ENCODE measurements at regions not wholly inside any gene's neighbourhood (a gene's known extent, or its start where the extent isn't known, plus 50 kb on each side); places are given as distances from the start of the nearest gene placed in this dataset.
A peak's percentile ranks its signal among the peaks of the same experiment; 100 is the strongest.

DNA sequence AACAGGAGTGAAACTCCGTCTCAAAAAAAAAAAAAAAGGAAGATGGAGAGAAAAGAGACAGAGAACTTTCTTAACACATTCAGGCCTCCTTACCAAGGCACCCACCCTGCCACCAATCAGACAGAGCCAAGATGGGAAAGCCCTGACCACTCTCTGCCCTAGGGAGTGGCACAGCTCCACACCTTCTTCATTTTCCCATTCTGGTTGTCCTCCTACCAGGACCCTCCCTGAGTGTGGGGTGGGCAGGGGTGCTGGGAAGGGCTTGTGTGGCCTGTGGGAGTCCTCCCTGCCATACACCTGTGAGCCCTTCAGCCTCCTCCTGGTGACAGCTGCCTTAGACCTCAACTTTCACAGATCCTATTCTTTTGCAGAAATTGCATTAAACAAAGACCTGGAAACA lies 513.6 kb downstream of the BCL11B start:
- 43 to 100% methylated on average over 1 of the region's 1 CpG for WGBS, 2 donors
- H3K9me3 ChIP-seq (ENCODE audit: control insufficient read depth in 4 of 4, insufficient read depth in 3 of 4, low read length in 3 of 4), result peaks cover 0 to 9% (median 2%) of the 10 kb centered on the region in 4 donors
- H3K27me3 ChIP-seq (ENCODE audit: control insufficient read depth in 3 of 3, insufficient read depth in 3 of 3, low read length in 2 of 3), result no peaks in the 10 kb centered on the region
- H3K9ac ChIP-seq (ENCODE audit: insufficient read depth in 1 of 2, low read length in 2 of 2), result no peak overlapping the region
- H3K36me3 ChIP-seq (ENCODE audit: control insufficient read depth in 4 of 4, insufficient read depth in 4 of 4, low read length in 4 of 4), result no peaks in the 10 kb centered on the region
- H3K4me1 ChIP-seq (ENCODE audit: control insufficient read depth in 5 of 5, insufficient read depth in 5 of 5, low read length in 5 of 5), result no peaks in the 10 kb centered on the region
- TF ChIP-seq, protein P1, sequence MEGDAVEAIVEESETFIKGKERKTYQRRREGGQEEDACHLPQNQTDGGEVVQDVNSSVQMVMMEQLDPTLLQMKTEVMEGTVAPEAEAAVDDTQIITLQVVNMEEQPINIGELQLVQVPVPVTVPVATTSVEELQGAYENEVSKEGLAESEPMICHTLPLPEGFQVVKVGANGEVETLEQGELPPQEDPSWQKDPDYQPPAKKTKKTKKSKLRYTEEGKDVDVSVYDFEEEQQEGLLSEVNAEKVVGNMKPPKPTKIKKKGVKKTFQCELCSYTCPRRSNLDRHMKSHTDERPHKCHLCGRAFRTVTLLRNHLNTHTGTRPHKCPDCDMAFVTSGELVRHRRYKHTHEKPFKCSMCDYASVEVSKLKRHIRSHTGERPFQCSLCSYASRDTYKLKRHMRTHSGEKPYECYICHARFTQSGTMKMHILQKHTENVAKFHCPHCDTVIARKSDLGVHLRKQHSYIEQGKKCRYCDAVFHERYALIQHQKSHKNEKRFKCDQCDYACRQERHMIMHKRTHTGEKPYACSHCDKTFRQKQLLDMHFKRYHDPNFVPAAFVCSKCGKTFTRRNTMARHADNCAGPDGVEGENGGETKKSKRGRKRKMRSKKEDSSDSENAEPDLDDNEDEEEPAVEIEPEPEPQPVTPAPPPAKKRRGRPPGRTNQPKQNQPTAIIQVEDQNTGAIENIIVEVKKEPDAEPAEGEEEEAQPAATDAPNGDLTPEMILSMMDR (IDR thresholded peaks at IDR 0.05; ENCODE audit: control extremely low read depth, extremely low read depth), result no peak
- H3K4me3 ChIP-seq, result no peak overlapping the region
- no peak overlapping the region for H3K27ac ChIP-seq (ENCODE audit: low read depth in 1 of 2, low read length in 1 of 2)
- no peak for ATAC-seq (ENCODE audit: insufficient read depth, low FRiP score)
- DNase-seq, result no peak

- peaks cover 0 to 6% (median 2%) of the 10 kb centered on the region in 4 donors for H3K9me3 ChIP-seq (ENCODE audit: control insufficient read depth in 4 of 4, insufficient read depth in 3 of 4, low read length in 3 of 4)
- no peaks in the 10 kb centered on the region for H3K4me1 ChIP-seq (ENCODE audit: control insufficient read depth in 5 of 5, insufficient read depth in 5 of 5, low read length in 5 of 5)
- TF ChIP-seq, protein P1 (IDR thresholded peaks at IDR 0.05; ENCODE audit: control extremely low read depth, extremely low read depth), result no peak
- ATAC-seq (ENCODE audit: insufficient read depth, low FRiP score), result no peak
- H3K27me3 ChIP-seq (ENCODE audit: control insufficient read depth in 3 of 3, insufficient read depth in 3 of 3, low read length in 2 of 3), result no peaks in the 10 kb centered on the region
- no peaks in the 10 kb centered on the region for H3K36me3 ChIP-seq (ENCODE audit: control insufficient read depth in 4 of 4, insufficient read depth in 4 of 4, low read length in 4 of 4)
- no peak overlapping the region for H3K9ac ChIP-seq (ENCODE audit: insufficient read depth in 1 of 2, low read length in 2 of 2)
- H3K4me3 ChIP-seq, result no peak overlapping the region
- no peak for DNase-seq
- whole genome bisulfite sequencing, 2 donors, result 91 to 96% methylated on average over 1 of the region's 1 CpG
- H3K27ac ChIP-seq (ENCODE audit: low read depth in 1 of 2, low read length in 1 of 2), result no peak overlapping the region
Observed at GRCh38 chr14:98761993-98762392, 510.0 kb downstream of the BCL11B start.

GRCh38 chr14:98766818-98767217 lies 505.2 kb downstream of the BCL11B start:
- H3K36me3 ChIP-seq (ENCODE audit: control insufficient read depth in 4 of 4, insufficient read depth in 4 of 4, low read length in 4 of 4), result no peaks in the 10 kb centered on the region
- ATAC-seq (ENCODE audit: insufficient read depth, low FRiP score) (no peak), DNase-seq (peak in 1 of 3 donors; percentile 5)
- H3K27ac ChIP-seq (ENCODE audit: low read depth in 1 of 2, low read length in 1 of 2), result no peak overlapping the region
- no peaks in the 10 kb centered on the region for H3K27me3 ChIP-seq (ENCODE audit: control insufficient read depth in 3 of 3, insufficient read depth in 3 of 3, low read length in 2 of 3)
- H3K9me3 ChIP-seq (ENCODE audit: control insufficient read depth in 4 of 4, insufficient read depth in 3 of 4, low read length in 3 of 4), result peaks cover 0 to 5% (median 2%) of the 10 kb centered on the region in 4 donors
- TF ChIP-seq, protein P1 (IDR thresholded peaks at IDR 0.05; ENCODE audit: control extremely low read depth, extremely low read depth), result no peak
- H3K4me1 ChIP-seq (ENCODE audit: control insufficient read depth in 5 of 5, insufficient read depth in 5 of 5, low read length in 5 of 5), result no peaks in the 10 kb centered on the region
- no peak overlapping the region for H3K9ac ChIP-seq (ENCODE audit: insufficient read depth in 1 of 2, low read length in 2 of 2)
- 56 to 76% methylated on average over 4 of the region's 4 CpGs for whole genome bisulfite sequencing, 2 donors
- H3K4me3 ChIP-seq, result no peak overlapping the region

DNA sequence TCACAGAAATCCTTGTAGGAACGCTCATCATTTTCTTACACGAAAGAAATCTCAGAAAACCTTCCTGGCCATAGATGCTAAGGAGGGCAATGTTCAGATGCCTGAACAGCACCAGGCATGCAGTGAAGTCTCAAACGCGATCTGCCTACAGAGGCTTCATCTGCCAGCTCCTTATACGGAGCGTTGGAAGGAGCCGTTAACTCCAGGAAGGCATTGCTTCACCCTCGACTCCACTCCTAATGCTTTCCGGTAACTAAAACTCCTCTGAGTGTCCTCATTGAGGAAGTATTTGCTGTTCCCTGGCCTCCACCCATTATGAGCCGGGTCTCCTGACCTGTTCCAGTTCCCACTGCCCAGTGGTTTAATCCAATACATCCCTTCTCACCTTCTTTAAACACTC lies 502.7 kb downstream of the BCL11B start:
- WGBS, 2 donors, result 65 to 75% methylated on average over 10 of the region's 10 CpGs
- TF ChIP-seq, protein P1 (IDR thresholded peaks at IDR 0.05; ENCODE audit: control extremely low read depth, extremely low read depth), result no peak
- DNase-seq (peak in 1 of 3 donors; percentile 1), ATAC-seq (ENCODE audit: insufficient read depth, low FRiP score) (no peak)
- Histone ChIP-seq H3K36me3 (ENCODE audit: control insufficient read depth in 4 of 4, insufficient read depth in 4 of 4, low read length in 4 of 4) (no peaks in the 10 kb centered on the region), H3K27me3 (ENCODE audit: control insufficient read depth in 3 of 3, insufficient read depth in 3 of 3, low read length in 2 of 3) (peaks cover 0 to 3% (median 0%) of the 10 kb centered on the region in 3 donors), H3K9me3 (ENCODE audit: control insufficient read depth in 4 of 4, insufficient read depth in 3 of 4, low read length in 3 of 4) (peaks cover 0 to 2% (median 0%) of the 10 kb centered on the region in 4 donors), H3K4me1 (ENCODE audit: control insufficient read depth in 5 of 5, insufficient read depth in 5 of 5, low read length in 5 of 5) (no peaks in the 10 kb centered on the region), H3K27ac (ENCODE audit: low read depth in 1 of 2, low read length in 1 of 2) (no peak overlapping the region), H3K9ac (ENCODE audit: insufficient read depth in 1 of 2, low read length in 2 of 2) (no peak overlapping the region), H3K4me3 (no peak overlapping the region)

Measured in lung (tissue), 11 donors.